GM18508 (cell line): ENCODE measurements at regions not wholly inside any gene's neighbourhood (a gene's known extent, or its start where the extent isn't known, plus 50 kb on each side); places are given as distances from the start of the nearest gene placed in this dataset.
A peak's percentile ranks its signal among the peaks of the same experiment; 100 is the strongest.

ENCODE experiments used
- ATAC-seq: cut with Tn5 transposase; IDR thresholded peaks from one replicate; pipeline ENCODE4 v1.9.1; 2021; ENCODE audit warnings: moderate number of reproducible peaks; ENCODE audit not compliant: insufficient read depth, unreplicated experiment

DNA sequence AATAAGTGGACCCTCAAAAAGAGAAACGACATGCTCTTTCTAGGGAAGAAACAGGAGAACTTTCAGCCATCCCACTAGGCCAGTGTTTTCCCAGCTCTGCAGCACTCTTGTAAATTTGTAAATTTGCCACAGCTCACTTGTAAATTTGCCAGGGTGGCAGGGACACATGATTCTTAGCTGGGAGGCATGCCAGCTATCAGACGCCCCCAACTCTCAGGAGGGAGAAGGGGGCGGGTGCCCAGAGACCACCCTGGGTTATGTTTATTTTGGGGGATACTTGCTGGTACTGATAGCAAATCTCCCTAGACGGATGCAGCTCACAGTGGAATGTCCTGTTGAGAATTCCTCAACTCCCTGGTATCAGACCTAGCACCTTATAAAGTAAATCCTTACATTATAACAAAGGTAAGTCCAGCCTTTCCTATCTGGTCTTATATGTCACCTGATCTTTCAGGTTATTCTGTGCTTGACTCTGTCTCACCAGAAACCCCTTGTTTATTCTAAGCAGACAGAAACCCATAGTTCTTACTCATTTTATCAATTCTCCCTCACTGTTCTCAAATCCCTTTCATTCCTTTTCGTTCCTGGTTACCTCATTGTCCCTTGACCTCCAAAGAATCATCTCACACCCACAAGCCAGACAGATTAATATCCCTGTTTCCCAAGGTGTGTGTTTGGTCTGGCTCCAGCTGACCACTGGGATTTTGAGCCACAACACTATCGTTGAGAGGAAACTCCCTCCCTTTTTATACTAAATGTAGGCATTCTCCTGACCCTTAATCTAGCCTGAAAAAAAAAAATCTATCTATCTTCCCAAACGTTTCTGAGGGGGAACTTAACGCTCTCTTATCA lies 69.3 kb upstream of the HMGA2 start:
- ATAC-seq, result no peak

DNA sequence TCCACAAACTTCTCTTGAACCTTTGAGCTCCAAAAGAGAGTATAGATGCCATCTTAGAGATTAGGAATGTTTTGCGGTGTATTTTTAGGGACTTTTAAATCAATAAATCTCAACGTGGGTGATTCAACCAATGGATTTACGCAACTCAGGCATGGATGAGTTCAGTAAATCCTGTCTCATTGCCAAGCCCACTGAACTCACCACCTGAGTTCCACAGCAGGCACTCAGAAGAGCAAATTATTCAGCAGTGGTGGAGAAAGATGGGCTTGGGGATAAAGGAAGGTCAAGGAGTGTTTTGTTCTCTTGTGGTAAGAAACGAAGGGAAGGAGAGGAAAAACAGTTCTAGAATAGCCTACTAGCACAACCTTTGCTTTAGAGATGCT lies 68.7 kb upstream of the HMGA2 start:
- no peak for ATAC-seq

DNA sequence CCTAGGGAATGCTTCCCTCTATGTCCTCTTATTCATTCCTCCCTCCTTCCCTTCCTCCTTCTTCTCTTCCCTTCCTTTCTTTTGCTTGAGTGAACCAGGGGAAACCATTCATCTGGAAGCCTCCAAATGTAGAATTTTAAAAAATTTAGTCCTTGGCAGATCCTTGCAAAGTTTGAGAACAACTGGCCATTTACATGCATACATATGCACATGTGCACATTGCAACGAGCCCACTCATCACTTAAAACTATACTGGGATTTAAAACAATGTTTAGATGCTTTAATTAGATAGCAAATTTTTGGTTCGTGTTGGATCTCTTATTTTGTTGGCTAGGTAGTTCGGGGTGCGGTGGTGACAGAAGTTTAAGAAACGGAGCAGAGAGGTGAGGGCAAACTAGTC lies 68.0 kb upstream of the HMGA2 start:
- no peak for ATAC-seq

DNA sequence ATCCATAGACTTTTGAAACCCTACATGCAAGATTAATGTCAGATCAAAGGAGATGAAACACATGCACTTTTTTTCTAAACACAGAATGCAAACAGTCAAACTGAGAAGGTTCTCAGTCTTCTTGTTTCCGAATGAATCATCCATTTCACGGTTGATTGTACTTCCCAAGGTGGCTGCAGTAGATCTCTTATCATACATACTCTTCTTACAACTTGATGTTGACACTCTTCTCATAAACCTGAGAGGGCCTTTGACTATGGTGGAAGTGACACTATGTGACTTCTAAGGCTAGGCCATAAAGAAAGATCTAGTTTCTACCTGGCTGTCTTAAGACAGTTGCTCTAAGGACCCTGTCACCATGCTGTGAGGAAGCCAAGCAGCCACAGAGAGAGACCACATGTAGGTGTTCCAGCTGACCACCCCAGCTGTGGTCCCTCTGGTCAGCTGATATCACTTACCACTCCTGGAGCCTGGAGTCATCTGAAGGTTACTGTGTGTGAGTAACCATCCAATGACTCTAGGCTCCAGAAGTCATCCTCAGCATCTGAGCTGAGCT lies 67.2 kb upstream of the HMGA2 start:
- peak; percentile 96 for ATAC-seq

DNA sequence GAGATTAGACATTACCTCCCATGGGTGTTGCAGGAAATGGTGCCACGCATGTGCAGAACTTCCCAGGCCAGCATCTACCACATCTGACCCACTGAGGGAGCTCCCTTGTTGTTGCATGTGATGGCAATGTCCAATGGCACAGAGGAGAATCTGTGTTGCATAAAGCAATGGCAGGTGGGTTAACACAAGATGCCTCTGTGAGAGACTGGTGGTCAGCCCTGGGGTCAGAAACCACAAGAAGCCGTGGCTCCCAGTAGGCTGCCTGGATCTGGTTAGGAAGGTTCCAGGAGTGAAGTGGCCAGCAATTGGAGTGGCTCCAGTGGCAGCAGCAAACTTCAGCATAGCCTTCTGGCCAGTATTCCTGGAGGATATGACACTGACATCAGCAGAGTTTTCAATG lies 65.9 kb upstream of the HMGA2 start:
- ATAC-seq, result no peak

DNA sequence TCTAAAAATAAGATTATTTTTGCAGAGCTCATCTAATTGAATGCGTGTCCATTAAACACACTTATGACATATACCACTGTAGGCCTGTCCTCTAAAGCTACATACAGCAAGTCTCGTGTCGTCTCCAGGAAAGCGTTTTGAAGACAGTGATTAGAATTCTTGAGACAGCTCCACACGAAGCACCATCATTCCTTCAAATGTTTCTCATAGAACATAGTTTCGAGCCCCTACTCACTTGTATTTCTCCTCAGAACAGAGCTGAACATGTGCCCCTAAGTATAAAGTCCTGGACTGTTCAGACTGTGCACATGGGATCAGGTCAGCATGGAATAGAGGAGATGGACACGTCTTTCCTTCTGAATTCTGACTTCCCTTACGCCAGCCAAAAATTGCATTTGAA lies 64.5 kb upstream of the HMGA2 start:
- ATAC-seq, result no peak

DNA sequence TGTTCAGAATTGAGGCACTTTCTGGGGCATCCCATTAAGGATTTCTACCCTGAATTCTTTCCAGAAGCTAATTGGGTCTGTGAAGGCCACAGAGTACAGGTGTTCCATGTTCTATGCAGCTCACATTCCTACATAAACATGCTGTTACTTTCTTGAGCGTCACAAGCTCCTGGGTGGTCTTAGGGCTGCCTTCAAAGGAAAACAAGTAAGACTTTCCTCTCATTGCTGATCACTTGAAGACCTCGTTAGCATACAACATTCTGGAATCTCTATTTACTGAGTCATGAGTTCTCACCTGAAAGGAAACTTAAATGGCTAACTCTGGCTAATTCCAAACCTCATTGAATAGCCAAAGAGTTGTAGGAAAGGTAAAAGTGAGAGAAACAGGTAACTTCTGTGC lies 63.0 kb upstream of the HMGA2 start:
- no peak for ATAC-seq

DNA sequence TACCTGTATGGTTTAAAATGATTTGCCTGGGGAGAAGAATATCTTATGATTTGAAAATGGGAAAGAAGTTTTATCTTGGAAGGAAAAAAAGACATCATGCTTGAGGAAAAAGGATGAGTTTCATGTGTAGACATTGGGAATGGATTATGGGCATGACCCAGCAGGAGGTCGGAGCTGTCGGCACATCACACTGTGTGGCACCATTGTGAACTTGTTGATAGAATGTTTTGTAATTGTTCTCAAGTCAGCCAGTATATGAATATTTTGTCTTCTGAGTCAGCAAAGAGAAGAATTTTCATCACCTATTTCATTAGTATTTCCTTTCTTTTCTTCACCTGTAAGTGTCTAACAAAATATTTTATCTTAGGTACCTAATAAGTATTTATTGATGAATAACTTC lies 60.0 kb upstream of the HMGA2 start:
- ATAC-seq, result no peak

DNA sequence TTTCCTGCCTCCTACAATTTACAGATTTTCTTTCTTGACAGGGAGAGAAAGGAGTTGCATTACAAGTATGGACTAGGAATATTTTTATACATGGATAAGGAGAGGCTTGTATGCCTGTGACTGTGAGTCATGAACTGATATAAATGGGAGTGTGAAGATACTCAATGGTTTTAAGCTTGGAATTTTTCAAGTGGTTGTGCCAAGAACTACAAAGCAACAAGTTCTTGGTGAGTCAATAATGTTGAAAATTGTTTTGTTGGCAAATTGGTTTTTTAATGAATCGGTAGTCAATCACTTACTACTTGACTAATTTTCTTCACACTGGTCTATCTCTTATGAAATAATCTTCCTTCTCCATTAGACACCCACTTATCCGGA lies 58.9 kb upstream of the HMGA2 start:
- no peak for ATAC-seq

DNA sequence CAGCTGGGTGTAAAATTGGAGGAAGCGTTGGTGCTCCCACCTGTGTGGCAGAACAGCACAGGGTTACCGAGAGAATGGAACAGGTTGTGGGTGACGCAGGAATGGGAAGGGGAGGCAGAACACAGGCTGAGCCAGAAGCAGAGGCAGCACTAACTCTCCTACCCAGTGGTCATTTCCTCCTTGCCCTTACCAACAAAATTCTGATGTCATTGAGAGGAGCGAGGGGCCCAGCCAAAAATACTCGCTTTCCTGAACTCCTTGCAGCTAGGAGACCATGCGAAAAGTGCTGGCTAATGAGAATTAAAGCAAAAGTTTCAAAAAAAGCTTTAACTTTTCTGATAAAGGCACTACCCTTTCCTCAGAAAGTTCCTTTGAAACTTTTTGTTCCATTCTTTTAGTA lies 54.4 kb upstream of the HMGA2 start:
- no peak for ATAC-seq
